Hepatocyte (in vitro differentiated cells): ENCODE measurements at regions not wholly inside any gene's neighbourhood (a gene's known extent, or its start where the extent isn't known, plus 50 kb on each side); places are given as distances from the start of the nearest gene placed in this dataset.
"Not testable (repeated sequence)": the region's sequence is repeated elsewhere in the genome, so short reads cannot be mapped to it uniquely, and the experiment has no call there.

Experiments used
- DNase-seq: peaks from one replicate; pipeline ENCODE4 v3.0.0-alpha.2; 2016; ENCODE audit warnings: low spot score
- H2AFZ ChIP-seq: fragments of 200-600 bp; sonication (generic); 2 replicates; pipeline ENCODE4 v1.6.0; 2016; ENCODE audit warnings: antibody characterized with exemption, mild to moderate bottlenecking
- H3K27ac ChIP-seq: fragments of 200-600 bp; sonication (generic); 2 replicates; pipeline ENCODE4 v1.5.1; 2016; ENCODE audit warnings: mild to moderate bottlenecking
- H3K27me3 ChIP-seq: fragments of 200-600 bp; sonication (generic); 2 replicates; pipeline ENCODE4 v1.6.1; 2016
- H3K36me3 ChIP-seq: fragments of 200-600 bp; sonication (generic); replicated peaks from 2 replicates; pipeline ENCODE4 v1.5.1; 2016; ENCODE audit warnings: low read depth; ENCODE audit not compliant: insufficient read depth
- H3K4me1 ChIP-seq: fragments of 200-600 bp; sonication (generic); 2 replicates; pipeline ENCODE4 v1.5.1; 2016; ENCODE audit warnings: mild to moderate bottlenecking, moderate library complexity; ENCODE audit not compliant: insufficient read depth
- H3K4me2 ChIP-seq: fragments of 200-600 bp; sonication (generic); 2 replicates; pipeline ENCODE4 v1.6.0; 2016
- H3K4me3 ChIP-seq: fragments of 200-600 bp; sonication (generic); 2 replicates; pipeline ENCODE4 v1.5.1; 2016; ENCODE audit warnings: mild to moderate bottlenecking
- H3K79me2 ChIP-seq: fragments of 200-600 bp; sonication (generic); 2 replicates; pipeline ENCODE4 v1.6.0; 2017; ENCODE audit warnings: mild to moderate bottlenecking
- H3K9me2 ChIP-seq: fragments of 200-600 bp; sonication (generic); replicated peaks from 2 replicates; pipeline ENCODE4 v1.6.0; 2017; ENCODE audit warnings: mild to moderate bottlenecking; ENCODE audit not compliant: insufficient read depth
- H3K9me3 ChIP-seq: fragments of 200-600 bp; sonication (generic); 2 replicates; pipeline ENCODE4 v1.5.1; 2016; ENCODE audit warnings: low read depth, mild to moderate bottlenecking
- H4K20me1 ChIP-seq: fragments of 200-600 bp; sonication (generic); 2 replicates; pipeline ENCODE4 v1.6.0; 2016; ENCODE audit warnings: mild to moderate bottlenecking; ENCODE audit not compliant: insufficient read depth, poor library complexity, severe bottlenecking
- WGBS: methylation state at CpG from one replicate; pipeline ENCODE4 v1.1.6; 2016; ENCODE audit warnings: low lambda C conversion rate; ENCODE audit errors: missing lambda C conversion rate; 5-methylcytosine and 5-hydroxymethylcytosine counted together

- not testable (repeated sequence) for H3K4me3 ChIP-seq, H3K27me3 ChIP-seq, H3K79me2 ChIP-seq, DNase-seq, H3K9me3 ChIP-seq, H3K27ac ChIP-seq, H3K4me2 ChIP-seq, H2AFZ ChIP-seq, H3K9me2 ChIP-seq, H3K4me1 ChIP-seq, H4K20me1 ChIP-seq, H3K36me3 ChIP-seq
- WGBS = no CpG with 5 or more reads among the region's 2 CpGs
These were observed 545.4 kb downstream of the CDY1 start for GRCh38 chrY:26167332-26167731.

GRCh38 chrY:26179326-26179725 is 557.4 kb downstream of the CDY1 start:
- H3K4me2 ChIP-seq, H3K9me2 ChIP-seq, H3K79me2 ChIP-seq, DNase-seq, H3K36me3 ChIP-seq, H2AFZ ChIP-seq, H3K9me3 ChIP-seq, H3K4me3 ChIP-seq, H3K27ac ChIP-seq, H3K27me3 ChIP-seq, H3K4me1 ChIP-seq, H4K20me1 ChIP-seq: not testable (repeated sequence)
- no CpG with 5 or more reads among the region's 6 CpGs for WGBS

- H3K27ac ChIP-seq, H4K20me1 ChIP-seq, H3K9me3 ChIP-seq, H3K4me1 ChIP-seq, H3K4me2 ChIP-seq, H3K4me3 ChIP-seq, H3K36me3 ChIP-seq, H2AFZ ChIP-seq, H3K79me2 ChIP-seq, DNase-seq, H3K9me2 ChIP-seq, H3K27me3 ChIP-seq: not testable (repeated sequence)
- WGBS = no CpG with 5 or more reads among the region's 1 CpG
These were observed 603.1 kb downstream of the CDY1 start for GRCh38 chrY:26224974-26225373.

GRCh38 chrY:26225468-26225867 is 603.6 kb downstream of the CDY1 start:
- H4K20me1 ChIP-seq, H3K4me2 ChIP-seq, H3K27me3 ChIP-seq, H3K27ac ChIP-seq, H3K4me3 ChIP-seq, H2AFZ ChIP-seq, H3K79me2 ChIP-seq, DNase-seq, H3K36me3 ChIP-seq, H3K4me1 ChIP-seq, H3K9me2 ChIP-seq, H3K9me3 ChIP-seq: not testable (repeated sequence)
- no CpG with 5 or more reads among the region's 1 CpG for WGBS

GRCh38 chrY:26240944-26241343 is 619.0 kb downstream of the CDY1 start:
- WGBS = no CpG with 5 or more reads among the region's 5 CpGs
- not testable (repeated sequence) for H3K27ac ChIP-seq

DNA sequence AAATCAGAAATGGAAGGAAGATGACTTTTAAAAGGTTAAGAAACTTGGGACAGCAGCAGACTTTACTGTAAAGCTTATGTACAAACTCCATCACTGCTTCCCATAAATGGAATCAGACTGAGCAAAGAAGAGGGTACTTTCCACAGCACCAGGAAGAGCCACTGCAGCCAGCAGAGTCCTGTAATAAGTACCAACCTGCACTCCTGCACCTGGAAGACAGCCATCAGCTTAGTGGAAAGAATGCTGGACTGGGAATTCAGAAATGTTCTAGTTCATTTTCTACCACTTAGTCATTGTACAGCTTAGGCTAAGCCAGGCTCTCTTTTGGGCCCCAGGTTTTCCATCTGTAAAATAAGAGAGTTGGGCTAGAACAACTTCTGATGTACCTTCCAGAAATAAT is 632.3 kb downstream of the CDY1 start:
- not testable (repeated sequence) for H4K20me1 ChIP-seq, H2AFZ ChIP-seq, H3K4me3 ChIP-seq, H3K27me3 ChIP-seq, H3K36me3 ChIP-seq, DNase-seq, H3K9me3 ChIP-seq, H3K9me2 ChIP-seq, H3K27ac ChIP-seq, H3K4me2 ChIP-seq, H3K4me1 ChIP-seq, H3K79me2 ChIP-seq

More at GRCh38 chrY:26240944-26241343, 619.0 kb downstream of the CDY1 start:
- not testable (repeated sequence) for H3K9me3 ChIP-seq, H2AFZ ChIP-seq, H3K36me3 ChIP-seq, DNase-seq, H3K79me2 ChIP-seq, H3K9me2 ChIP-seq, H3K4me2 ChIP-seq, H3K27me3 ChIP-seq, H3K4me1 ChIP-seq, H3K4me3 ChIP-seq, H4K20me1 ChIP-seq

GRCh38 chrY:26265449-26265848 is 643.5 kb downstream of the CDY1 start:
- not testable (repeated sequence) for H3K79me2 ChIP-seq, H3K27me3 ChIP-seq, H3K9me3 ChIP-seq, DNase-seq, H3K9me2 ChIP-seq, H3K4me3 ChIP-seq, H4K20me1 ChIP-seq, H3K27ac ChIP-seq, H3K4me1 ChIP-seq, H3K4me2 ChIP-seq, H3K36me3 ChIP-seq, H2AFZ ChIP-seq
- no CpG with 5 or more reads among the region's 3 CpGs for WGBS

GRCh38 chrY:26268421-26268820 is 646.5 kb downstream of the CDY1 start:
- DNase-seq, H4K20me1 ChIP-seq, H3K27ac ChIP-seq, H2AFZ ChIP-seq, H3K4me1 ChIP-seq, H3K9me2 ChIP-seq, H3K4me2 ChIP-seq, H3K9me3 ChIP-seq, H3K4me3 ChIP-seq, H3K27me3 ChIP-seq, H3K36me3 ChIP-seq, H3K79me2 ChIP-seq: not testable (repeated sequence)
- no CpG with 5 or more reads among the region's 3 CpGs for whole genome bisulfite sequencing

DNA sequence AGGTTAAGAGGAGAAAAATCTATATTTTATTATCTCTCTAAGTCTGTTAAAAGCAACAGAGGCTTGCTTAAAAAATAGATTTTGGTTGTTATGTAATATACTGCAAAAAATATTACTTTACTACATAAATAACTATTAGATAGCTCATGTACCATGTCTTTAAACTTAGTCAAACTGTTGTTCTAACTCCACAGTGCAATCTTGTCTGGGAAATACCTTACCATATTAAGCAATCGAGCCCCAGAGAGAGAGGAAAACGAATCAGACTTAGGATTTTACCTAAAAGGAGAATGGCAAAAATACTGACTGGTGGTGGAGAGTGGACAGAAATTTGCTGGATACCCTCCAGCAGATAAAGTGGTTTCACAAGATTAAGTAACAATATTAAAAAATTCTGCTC is 647.0 kb downstream of the CDY1 start:
- not testable (repeated sequence) for H3K9me3 ChIP-seq, H3K27ac ChIP-seq, H3K4me1 ChIP-seq, H3K4me2 ChIP-seq, H4K20me1 ChIP-seq, H3K27me3 ChIP-seq, H2AFZ ChIP-seq, H3K36me3 ChIP-seq, DNase-seq, H3K9me2 ChIP-seq, H3K79me2 ChIP-seq, H3K4me3 ChIP-seq
- WGBS = no CpG with 5 or more reads among the region's 2 CpGs

DNA sequence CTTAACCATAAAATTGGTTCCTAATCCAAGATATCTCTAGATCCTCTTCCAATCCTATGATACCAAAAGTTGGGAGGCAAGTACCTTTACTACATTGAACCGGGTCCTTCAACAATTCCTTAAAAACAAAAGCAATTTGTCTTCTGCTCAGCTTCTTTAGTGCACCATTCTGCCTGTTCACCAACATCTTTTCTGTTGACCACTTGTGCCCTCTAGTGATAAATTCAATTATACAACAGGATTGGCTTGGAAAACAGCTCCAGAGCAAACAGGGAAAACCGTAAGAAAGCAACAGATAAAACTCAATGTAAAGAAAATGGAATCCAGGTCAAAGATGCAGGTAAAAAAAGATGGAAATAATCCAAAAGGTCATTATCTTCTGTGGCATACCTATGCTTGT is 651.2 kb downstream of the CDY1 start:
- H3K9me2 ChIP-seq, H3K4me1 ChIP-seq, H3K27me3 ChIP-seq: not testable (repeated sequence)

More for the DNA sequence above, 651.2 kb downstream of the CDY1 start:
- WGBS = no CpG with 5 or more reads among the region's 2 CpGs
- H2AFZ ChIP-seq, H3K9me3 ChIP-seq, H3K4me3 ChIP-seq, H3K36me3 ChIP-seq, DNase-seq, H4K20me1 ChIP-seq, H3K27ac ChIP-seq, H3K79me2 ChIP-seq, H3K4me2 ChIP-seq: not testable (repeated sequence)
